22Rv1 (cell line): ENCODE measurements at regions not wholly inside any gene's neighbourhood (a gene's known extent, or its start where the extent isn't known, plus 50 kb on each side); places are given as distances from the start of the nearest gene placed in this dataset.
"Not testable (repeated sequence)": the region's sequence is repeated elsewhere in the genome, so short reads cannot be mapped to it uniquely, and the experiment has no call there.

Experiments used
- H3K27ac ChIP-seq: fragments of 450-650 bp; 2 replicates; pipeline ENCODE4 v1.5.1; 2017
- CTCF ChIP-seq: fragments of 450-650 bp; IDR thresholded peaks from 2 replicates; pipeline ENCODE4 v1.5.1; 2017; ENCODE audit warnings: mild to moderate bottlenecking
- ZFX ChIP-seq: fragments of 450-650 bp; IDR thresholded peaks from 2 replicates; pipeline ENCODE4 v1.6.1; 2017; ENCODE audit warnings: antibody characterized with exemption, borderline replicate concordance

GRCh38 chr1:199245946-199246345 is 607.1 kb downstream of the PTPRC start:
- TF ChIP-seq ZFX = no peak
- TF ChIP-seq CTCF = no peak

GRCh38 chr1:199246716-199247115 is 607.9 kb downstream of the PTPRC start:
- TF ChIP-seq CTCF (no peak), ZFX (no peak)
- H3K27ac ChIP-seq = no peak overlapping the region

More at GRCh38 chr1:199245946-199246345, 607.1 kb downstream of the PTPRC start:
- H3K27ac ChIP-seq = no peak overlapping the region

- TF ChIP-seq CTCF = no peak
- no peak for TF ChIP-seq ZFX
- no peak overlapping the region for H3K27ac ChIP-seq
Measured at GRCh38 chr1:199247891-199248290, 609.1 kb downstream of the PTPRC start.

- H3K27ac ChIP-seq = not testable (repeated sequence)
Measured at GRCh38 chr1:199254040-199254439, 615.2 kb downstream of the PTPRC start.

- no peak overlapping the region for H3K27ac ChIP-seq
- TF ChIP-seq CTCF (no peak), ZFX (no peak)
Measured at GRCh38 chr1:199261328-199261727, 622.5 kb downstream of the PTPRC start.

- TF ChIP-seq CTCF (no peak), ZFX (no peak)
- H3K27ac ChIP-seq = no peak overlapping the region
Measured at GRCh38 chr1:199264283-199264682, 625.4 kb downstream of the PTPRC start.

- no peak overlapping the region for H3K27ac ChIP-seq
- TF ChIP-seq ZFX (no peak), CTCF (no peak)
Measured at GRCh38 chr1:199264911-199265310, 626.1 kb downstream of the PTPRC start.

- H3K27ac ChIP-seq = no peak overlapping the region
- TF ChIP-seq CTCF = no peak
- TF ChIP-seq ZFX = no peak
Measured at GRCh38 chr1:199265319-199265718, 626.5 kb downstream of the PTPRC start.
